HG03520 (cell line): ENCODE measurements at regions not wholly inside any gene's neighbourhood (a gene's known extent, or its start where the extent isn't known, plus 50 kb on each side); places are given as distances from the start of the nearest gene placed in this dataset.
"Not testable (repeated sequence)": the region's sequence is repeated elsewhere in the genome, so short reads cannot be mapped to it uniquely, and the experiment has no call there.

Source experiments
- ATAC-seq: cut with Tn5 transposase; IDR thresholded peaks from one replicate; pipeline ENCODE4 v1.9.1; 2021; ENCODE audit warnings: mild to moderate bottlenecking, moderate library complexity; ENCODE audit not compliant: unreplicated experiment

DNA sequence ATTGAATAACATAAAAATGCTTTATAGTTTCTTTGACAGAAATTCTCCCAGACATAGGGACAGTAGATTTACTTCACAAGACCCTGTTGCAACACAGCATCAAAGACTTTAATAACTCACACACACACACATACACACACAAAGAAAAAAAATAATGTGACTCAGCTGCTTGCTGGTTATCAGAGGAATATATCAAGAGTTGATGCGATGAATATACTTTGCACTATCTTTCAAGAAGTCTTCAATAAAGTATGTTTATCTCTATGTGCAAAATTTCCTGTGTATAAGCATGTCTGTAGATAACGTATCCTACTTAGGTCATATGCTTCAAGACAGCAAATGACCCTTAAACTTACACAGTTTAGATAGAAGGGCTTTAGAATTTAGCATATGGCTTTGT is 243.1 kb downstream of the ARL4A start:
- ATAC-seq: no peak

DNA sequence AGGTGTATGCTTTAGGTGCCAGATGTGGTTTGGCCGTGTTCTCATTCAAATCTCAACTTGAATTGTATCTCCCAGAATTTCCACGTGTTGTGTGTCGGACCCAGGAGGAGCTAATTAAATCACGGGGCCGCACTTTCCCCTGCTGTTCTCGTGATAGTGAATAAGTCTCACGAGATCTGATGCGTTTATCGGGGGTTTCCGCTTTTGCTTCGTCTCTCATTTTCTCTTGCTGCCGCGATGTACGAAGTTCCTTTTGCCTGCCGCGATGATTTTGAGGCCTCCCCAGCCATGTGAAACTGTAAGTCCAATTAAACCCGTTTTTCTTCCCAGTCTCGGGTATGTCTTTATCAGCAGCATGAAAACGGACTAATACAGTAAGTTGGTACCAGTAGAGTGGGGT is 244.0 kb downstream of the ARL4A start:
- ATAC-seq: not testable (repeated sequence)

DNA sequence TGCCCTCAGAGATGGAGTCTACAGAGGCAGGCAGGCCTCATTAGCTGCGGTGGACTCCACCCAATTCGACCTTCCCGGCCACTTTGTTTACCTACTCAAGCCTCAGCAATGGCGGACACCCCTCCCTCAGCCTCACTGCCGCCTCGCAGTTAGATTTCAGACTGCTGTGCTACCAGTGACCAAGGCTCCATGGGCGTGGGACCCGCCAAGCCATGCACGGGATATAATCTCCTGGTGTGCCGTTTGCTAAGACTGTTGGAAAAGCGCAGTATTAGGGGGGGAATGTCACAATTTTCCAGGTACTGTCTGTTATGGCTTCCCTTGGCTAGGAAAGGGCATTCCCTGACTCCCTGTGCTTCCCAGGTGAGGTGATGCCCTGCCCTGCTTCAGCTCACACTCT is 252.3 kb downstream of the ARL4A start:
- ATAC-seq: no peak

DNA sequence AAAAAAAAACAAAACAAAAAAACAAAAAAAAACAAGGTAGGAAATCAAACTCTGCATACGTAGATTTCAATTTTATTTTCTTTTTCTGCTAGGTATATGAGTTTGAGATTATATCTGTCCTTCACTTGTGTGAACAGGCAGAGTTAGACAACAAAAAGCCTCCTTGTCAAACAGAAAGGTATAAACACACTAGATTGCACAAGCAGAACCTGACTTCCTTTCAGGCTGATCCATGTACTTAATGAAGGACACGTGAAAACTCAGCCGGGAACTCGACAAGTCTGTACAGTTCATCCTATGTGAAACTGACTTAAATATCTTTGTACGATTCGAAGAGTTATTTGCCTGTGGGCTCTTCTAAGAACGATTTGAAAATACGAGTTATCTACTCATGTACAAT is 254.1 kb downstream of the ARL4A start:
- no peak for ATAC-seq

DNA sequence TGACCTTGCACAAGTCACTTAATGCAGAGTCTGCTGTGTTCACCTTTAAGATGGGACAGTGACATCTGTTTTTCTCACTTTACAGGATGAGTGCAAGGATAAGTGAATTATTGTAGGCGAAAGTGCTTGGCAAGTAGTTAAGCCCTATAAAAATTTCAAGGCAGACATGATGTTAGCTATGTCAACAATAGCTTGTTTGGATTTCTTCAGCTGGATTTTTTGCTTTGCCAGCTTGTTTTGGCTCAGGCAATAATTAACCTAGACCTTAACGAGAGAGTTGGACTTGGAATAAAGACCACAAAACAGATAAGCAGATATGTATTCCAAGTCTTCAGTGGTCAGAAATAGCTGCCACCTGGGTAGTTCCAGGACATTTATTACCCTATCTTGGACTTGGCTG is 255.2 kb downstream of the ARL4A start:
- ATAC-seq: no peak

DNA sequence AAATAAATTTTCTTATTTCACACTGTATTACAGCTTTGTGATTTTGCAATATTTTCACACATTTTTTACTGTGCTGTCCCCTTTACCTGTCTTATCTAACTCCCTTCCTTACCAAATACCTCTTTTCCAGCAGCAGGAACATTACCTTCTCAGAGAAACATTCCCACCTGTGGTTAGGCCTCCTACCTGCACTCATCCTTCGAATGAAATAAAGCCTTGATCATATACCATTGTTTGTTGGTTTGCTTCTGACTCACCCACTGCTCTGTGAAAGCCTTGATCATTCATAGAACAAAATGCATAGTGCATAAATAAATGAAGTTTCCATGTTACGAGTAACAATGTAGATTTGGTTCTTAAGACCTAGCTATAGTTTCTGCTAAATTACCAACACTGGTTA is 256.3 kb downstream of the ARL4A start:
- no peak for ATAC-seq

DNA sequence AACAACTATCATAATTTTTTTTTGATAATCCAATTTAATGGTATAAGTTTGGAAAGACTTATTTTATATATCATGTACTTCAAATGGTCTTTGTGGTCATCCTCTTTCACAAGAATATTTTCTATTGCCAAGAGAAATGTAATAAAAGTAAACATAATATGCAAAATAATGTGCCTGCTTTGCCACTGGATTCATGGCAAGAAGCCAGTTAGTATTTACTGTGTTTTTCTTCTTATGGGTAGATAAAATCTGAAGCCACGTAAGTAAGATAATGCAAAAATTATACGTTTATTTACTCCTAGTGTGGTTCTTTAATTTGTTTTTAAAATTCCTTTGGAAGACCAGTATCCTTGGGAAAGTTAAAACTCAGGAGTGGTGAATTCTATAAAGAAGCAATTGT is 258.5 kb downstream of the ARL4A start:
- no peak for ATAC-seq

DNA sequence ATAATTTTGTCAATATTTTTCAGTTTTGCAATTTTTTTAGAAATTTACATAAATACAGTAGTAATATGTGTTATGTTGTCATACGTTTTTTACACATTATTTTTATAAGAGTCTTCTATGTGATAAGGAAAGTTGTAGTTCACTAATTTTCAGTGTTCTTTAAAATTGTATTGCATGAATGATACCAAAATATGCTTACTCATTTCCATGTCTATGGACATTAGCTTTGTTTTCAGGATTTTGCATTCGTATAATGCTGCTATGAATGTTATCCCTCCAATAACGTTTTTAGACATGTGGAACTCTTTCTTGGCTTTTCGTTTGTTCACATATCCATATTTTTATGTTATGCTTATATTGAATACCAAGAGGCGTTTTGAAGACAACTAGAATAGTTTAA is 260.0 kb downstream of the ARL4A start:
- no peak for ATAC-seq

DNA sequence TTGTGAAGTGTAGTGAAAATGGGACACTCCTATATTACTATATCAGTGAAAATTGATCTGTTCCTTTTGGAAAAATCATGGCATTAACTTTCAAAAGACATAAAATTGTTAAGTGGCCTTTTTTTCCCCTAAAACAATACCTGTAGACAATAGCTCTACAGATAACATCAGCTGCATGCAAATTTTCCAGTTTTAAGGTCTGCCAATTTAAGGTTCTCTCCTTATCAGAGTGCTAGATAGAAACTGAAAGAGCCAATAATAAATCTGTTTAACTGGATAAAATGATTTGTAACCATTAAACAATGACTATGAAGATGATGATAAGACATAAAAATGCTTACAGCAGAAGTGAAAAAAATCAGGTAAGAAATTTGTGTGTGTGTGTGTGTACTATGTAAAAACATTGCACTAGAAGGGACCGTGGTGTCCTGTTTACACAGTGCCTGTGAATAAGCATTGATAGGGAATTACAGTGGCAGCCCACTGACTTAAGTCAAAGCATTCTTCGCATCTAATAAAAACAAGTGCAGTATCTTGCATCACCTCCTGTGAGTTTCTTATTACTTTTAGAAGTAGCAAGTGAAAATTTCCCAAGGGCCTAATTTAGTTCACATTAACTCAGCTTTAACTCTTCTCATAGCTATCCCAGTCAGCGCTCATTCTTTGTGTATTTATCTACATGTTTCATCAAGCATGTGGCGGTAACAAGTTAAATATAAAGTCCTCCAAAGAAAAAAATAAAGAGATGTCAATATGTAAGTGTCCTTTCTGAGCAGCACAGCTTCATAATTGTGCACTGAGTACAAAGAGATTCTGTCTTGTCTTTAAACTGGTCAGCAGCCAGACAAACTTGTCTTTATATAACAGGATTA is 261.9 kb downstream of the ARL4A start:
- ATAC-seq: no peak

DNA sequence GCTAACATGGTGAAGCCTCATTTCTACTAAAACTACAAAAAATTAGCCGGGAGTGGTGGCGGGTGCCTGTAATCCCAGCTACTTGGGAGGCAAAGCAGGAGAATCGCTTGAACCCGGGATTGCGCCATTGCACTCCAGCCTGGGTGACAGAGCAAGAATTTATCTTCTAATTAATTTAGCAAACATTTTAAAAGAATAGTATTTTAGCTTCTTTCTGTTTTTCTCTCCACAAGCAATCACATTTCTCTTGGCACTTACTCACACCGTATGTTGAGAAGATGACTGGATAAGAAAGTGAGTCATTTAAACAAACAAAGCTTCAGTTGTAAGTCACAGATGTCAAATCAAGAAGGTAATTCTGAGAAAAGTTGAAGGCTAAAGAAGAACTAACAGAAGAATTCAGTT is 264.0 kb downstream of the ARL4A start:
- ATAC-seq: no peak

DNA sequence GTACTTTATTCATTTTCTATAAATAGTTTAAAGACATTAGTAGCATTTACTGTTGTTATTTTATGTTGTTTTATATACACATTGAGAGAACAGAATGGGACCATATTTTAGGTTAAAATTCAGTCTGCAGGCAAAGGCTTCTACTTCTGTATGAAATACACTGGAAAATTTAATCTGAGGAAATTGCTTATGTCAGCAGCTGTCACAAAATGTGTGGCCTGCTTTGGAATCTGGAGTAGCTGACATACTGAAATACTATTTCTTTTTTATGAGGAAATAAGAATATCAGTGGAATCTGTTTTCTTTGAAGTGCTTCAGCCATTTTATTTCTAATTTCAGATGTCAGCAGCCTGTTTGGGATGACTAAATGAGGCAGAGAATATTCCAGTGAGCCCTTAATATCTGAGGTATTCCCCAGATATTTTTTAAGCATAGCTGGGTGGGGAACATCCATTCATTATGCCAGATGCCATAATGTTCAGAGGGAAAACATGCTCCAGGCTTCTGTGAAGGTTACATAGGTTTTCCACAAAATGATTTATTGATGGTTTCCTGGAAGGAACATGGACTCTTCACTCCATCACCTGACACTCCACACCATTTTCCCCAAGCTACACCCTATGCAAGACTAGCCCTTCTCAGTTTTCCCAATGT is 267.1 kb downstream of the ARL4A start:
- no peak for ATAC-seq

DNA sequence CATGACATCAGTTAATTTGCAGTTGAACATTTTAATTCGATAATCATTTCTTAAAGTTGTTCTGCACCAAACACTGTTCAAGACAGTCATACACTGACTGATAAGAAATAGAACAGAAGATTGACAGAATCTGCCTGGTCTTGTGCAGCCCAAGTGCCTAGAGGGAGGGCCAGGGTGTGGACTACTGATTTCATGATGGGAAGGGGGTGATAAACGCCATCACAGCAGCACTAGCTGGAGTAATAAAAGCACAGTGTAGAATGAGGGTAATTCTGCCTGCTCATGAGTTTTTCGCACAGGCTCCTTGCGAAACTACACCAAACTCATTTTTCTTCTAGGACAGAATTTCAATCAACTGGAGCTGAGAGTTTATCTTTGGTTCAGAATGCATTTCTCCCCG is 270.1 kb downstream of the ARL4A start:
- no peak for ATAC-seq

DNA sequence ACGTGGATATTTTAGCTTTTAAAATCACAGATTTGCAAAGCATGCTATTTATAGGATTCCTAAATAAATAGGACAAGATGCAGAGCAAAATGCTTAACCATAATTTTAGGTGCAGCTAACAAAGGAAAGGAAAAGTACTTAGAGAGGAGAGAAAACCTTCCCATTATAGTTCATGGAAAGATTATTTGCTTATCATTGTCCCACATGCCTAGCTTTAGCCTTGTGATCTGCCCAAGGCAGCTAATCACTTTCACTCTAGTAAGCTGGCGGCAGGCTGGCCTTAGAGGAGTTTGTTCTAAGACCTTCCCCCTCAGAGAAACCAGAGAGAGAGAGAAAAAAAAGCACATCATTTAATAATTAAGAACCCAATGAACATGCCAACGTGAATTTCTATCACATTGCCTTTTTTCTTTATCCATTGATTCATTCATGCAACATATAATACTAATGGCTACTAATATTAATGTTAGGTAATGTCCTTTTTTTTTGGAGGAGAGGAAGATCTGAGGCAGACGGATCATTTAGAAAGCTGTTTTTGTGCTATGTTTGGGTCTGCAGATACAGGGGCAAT is 274.6 kb downstream of the ARL4A start:
- no peak for ATAC-seq

DNA sequence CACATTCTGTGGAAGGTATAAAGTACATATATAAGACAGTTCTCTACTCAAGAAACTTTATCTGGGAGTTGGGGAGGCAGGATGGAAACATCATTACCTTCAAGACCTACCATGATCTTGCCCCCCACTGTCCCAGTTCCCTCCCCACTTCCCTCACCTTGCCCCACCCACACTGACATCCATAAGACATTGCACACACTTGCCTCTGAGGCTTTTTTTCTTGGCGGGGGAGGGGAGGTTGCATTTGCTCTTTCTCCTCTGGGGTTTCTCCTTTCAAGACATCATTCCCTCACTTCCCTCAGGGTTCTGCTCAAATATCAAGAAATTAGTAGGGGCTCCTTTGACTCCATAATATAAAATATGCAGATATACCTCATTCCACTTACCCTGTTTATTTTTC is 276.0 kb downstream of the ARL4A start:
- ATAC-seq: no peak

DNA sequence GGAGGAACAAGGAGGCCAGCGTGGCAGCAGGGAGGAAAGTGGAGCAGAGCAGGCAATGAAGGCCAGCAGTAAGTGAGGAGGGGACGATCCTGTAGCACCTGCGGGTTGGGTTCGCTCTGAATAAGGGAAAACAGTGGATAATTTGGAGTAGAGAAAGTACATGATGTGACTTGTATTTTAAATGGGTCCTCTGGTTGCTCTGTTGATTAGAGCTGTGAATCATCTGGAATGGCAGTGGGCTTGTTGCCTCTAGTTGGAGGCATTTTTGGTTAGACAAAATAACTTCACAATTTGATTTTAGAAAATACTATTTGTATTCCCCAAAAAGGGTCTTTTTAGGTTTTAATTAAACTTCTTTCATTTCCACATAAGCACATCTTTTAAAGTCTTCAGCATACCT is 277.4 kb downstream of the ARL4A start:
- ATAC-seq: no peak

DNA sequence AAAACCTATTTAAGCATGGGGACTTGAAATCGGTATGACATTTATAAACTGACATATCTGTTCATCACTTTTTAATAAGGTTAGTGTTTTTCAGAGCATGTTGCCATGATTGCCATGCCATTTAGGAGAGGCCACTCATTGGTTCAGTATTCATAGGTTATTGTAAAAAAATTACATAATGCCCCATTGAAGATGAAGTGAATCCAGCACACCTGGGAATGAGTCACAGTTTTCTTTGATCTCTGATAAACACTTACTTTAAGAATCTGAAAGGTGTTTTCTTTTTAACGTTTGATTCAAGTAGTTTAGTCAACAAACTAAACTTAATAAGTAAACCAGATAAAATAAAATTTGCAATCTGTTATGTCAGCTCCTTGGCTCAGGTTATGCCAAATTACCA is 278.3 kb downstream of the ARL4A start:
- no peak for ATAC-seq

DNA sequence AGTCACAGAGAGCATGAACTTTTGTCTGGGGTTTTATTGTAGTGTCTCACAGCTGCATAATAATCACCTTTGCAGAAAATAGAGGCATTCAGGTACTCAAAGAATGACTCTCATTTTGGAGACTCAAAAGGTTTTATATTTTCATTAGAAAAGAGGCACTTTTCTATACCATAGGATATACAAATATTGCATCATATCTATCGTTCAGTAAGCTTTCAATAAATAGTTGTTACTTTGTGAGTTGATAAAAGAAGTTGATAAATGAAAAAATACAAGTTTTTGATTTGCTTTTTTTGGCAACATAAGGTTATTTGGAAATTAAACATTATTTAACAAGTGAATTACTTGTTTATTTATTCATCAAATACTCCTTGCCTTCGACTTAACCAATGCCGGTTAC is 279.9 kb downstream of the ARL4A start:
- ATAC-seq: no peak

DNA sequence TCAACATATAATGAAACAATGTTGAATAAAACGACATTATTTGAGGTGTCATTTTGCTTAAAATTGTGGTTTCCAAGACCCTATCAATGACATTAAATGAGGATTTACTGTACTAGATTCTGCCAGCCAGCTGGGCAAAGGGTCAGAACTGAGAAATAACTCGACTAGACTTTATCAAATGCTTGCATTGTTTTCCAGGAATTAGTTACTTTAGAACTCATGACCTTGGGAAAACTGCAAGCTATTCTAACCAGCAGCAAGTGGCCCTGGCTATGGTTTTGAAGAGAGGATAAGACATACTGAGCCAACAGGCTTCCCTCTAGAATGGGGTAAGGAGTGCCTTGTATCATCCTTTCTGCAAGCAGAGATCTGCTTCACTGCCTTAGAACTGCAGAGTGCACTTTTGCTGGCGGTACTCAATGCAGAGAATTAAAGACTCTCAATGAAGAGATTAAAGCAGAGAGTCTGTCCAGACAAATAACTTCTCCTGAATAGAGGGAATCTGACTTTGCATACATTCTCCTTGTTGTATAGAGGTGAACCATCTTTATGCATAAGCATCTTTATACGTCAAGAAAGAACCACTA is 281.5 kb downstream of the ARL4A start:
- no peak for ATAC-seq

DNA sequence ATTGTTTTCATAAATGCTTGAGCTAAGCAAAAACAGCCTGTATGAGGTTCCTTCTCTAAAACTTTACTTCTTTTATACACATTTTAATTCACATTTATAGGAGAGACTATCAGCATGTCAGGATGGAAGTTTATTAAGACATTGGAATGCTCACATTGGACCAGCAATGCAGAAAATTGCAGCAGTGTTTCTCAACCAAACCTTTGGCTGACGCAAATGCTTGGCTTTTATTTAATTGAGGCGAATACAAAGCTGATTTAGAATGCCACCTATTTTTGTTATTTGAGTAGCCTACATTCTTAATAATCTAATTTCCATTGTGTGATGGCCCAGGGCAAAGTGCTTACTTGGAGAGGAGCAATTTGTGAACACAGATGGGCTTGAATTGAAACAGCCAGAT is 283.2 kb downstream of the ARL4A start:
- no peak for ATAC-seq

DNA sequence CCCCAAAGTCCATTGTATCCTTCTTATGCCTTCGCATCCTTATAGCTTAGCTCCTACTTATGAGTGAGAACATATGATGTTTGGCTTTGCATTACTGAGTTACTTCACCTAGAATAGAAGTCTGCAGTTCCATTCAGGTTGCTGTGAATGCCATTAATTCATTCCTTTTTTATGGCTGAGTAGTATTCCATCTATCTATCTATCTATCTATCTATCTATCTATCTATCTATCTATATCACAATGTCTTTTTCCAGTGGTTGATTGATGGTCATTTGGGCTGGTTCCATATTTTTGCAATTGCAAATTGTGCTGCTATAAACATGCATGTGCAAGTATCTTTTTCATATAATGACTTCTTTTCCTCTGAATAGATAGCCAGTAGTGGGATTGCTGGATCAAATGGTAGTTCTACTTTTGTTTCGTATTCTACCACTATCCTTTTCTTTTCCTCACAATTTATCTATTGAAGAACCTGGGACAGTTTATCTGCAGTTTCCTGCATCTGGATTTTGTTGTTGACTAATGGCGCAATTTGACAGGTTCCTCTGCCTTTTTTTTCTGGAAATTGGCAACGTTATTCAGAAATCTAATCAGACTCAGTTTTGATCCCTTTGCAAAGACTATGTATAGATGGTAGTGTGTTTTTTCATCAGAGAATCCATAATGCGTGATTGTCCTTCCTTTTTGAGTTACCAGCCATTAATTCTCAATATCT is 287.2 kb downstream of the ARL4A start:
- no peak for ATAC-seq

DNA sequence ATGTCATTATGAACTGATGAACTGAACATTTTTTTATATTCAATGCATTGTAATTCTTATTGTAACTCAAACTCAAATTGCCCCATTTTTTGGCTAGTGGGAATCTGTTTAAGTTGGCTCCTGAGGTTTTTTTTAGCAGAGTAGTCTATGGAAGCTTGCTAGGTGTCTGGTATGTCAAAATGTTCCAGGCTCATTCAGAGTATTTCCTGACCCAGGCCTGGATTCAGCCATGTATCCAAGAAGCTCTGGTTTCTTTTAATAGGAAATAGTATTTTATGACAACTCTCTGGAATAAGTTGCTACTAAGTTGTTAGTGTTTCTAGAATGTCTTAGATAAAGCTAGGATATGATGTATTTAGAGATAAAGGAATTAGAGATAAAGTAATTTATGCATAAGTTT is 288.0 kb downstream of the ARL4A start:
- no peak for ATAC-seq
